Mucosa of rectum (tissue), 2 donors: ENCODE measurements at regions not wholly inside any gene's neighbourhood (a gene's known extent, or its start where the extent isn't known, plus 50 kb on each side); places are given as distances from the start of the nearest gene placed in this dataset.
"Not testable (repeated sequence)": the region's sequence is repeated elsewhere in the genome, so short reads cannot be mapped to it uniquely, and the experiment has no call there.

Experiments
- H3K27ac ChIP-seq, 2 donors: one replicate each; pipeline ENCODE4 v1.7.0; 2013; ENCODE audit warnings: inconsistent platforms in 2 of 2, low read depth in 2 of 2, low read length in 2 of 2
- H3K27me3 ChIP-seq, 2 donors: one replicate each; pipeline ENCODE4 v1.7.0; 2013; ENCODE audit warnings: low read length in 2 of 2; ENCODE audit not compliant: control insufficient read depth in 2 of 2, insufficient read depth in 2 of 2
- H3K36me3 ChIP-seq, 2 donors: one replicate each; pipeline ENCODE4 v1.7.0; 2013; ENCODE audit warnings: low read length in 2 of 2; ENCODE audit not compliant: control insufficient read depth in 2 of 2, insufficient read depth in 2 of 2
- H3K4me1 ChIP-seq, 2 donors: one replicate each; pipeline ENCODE4 v1.7.0; 2013; ENCODE audit warnings: low read length in 2 of 2, mild to moderate bottlenecking in 1 of 2; ENCODE audit not compliant: control insufficient read depth in 2 of 2, insufficient read depth in 2 of 2
- H3K4me3 ChIP-seq, 2 donors: one replicate each; pipeline ENCODE4 v1.7.0; 2013; ENCODE audit warnings: low read length in 2 of 2
- H3K9ac ChIP-seq, 2 donors: one replicate each; pipeline ENCODE4 v1.7.0; 2013; ENCODE audit warnings: low read length in 2 of 2, low read depth in 1 of 2, mild to moderate bottlenecking in 1 of 2
- H3K9me3 ChIP-seq, 2 donors: one replicate each; pipeline ENCODE4 v1.7.0; 2013; ENCODE audit warnings: low read length in 2 of 2; ENCODE audit not compliant: control insufficient read depth in 2 of 2
- donor health status: healthy.
- donor health status: Normal muscosa, but diverticular disease.

DNA sequence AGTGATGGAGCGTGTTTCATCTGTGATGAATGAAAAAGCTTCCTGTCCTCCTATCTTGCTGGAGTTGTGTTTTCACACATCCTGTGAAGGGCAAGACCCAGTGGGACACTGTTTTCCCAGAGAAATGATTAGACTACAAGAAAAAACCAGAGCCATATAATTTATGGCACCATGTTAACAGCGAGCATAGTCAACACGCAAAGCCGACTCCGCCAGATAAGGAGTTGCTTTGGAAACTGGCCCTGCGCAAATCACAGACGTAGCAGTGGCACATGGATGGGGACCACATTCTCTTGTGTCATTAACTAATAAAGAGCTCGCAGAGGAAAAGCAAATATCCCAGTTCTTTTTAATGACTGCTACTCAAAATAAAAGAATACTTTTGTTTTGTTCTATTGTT lies 471.2 kb upstream of the RUNX1 start:
- Histone ChIP-seq H3K27ac (no peak overlapping the region), H3K4me1 (no peaks in the 10 kb centered on the region), H3K9me3 (no peaks in the 10 kb centered on the region), H3K27me3 (no peaks in the 10 kb centered on the region), H3K9ac (no peak overlapping the region), H3K4me3 (no peak overlapping the region), H3K36me3 (no peaks in the 10 kb centered on the region)

DNA sequence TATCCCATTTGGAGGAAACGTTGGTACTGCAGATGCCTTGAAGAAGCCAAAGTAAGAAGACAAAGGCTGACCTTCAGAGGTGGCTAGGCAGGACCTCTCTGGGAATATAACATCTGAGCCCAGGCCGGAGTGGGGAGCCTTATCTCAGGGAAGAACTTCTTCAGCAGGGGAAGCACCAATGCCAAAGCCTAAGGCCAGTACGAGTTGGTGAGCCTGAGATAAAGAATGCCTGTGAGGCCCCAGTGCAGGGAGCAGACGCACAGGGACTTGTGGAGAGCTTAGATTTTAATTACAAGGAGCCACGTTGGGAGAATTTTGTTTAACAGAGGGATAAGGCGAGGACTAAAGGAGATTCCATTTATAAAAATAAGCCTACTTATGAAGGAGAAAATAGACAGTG lies 468.8 kb upstream of the RUNX1 start:
- no peak overlapping the region for H3K4me3 ChIP-seq
- no peak overlapping the region for H3K9ac ChIP-seq
- H3K4me1 ChIP-seq: no peaks in the 10 kb centered on the region
- no peak overlapping the region for H3K27ac ChIP-seq
- no peaks in the 10 kb centered on the region for H3K27me3 ChIP-seq
- no peaks in the 10 kb centered on the region for H3K36me3 ChIP-seq
- no peaks in the 10 kb centered on the region for H3K9me3 ChIP-seq

DNA sequence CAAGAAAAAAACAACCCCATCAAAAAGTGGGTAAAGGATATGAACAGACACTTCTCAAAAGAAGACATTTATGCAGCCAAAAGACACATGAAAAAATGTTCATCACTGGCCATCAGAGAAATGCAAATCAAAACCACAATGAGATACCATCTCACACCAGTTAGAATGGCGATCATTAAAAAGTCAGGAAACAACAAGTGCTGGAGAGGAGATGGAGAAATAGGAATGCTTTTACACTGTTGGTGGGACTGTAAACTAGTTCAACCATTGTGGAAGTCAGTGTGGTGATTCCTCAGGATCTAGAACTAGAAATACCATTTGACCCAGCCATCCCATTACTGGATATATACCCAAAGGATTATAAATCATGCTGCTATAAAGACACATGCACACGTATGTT lies 467.2 kb upstream of the RUNX1 start:
- H3K9me3 ChIP-seq, H3K4me3 ChIP-seq, H3K27me3 ChIP-seq, H3K36me3 ChIP-seq, H3K9ac ChIP-seq, H3K27ac ChIP-seq, H3K4me1 ChIP-seq: not testable (repeated sequence)

DNA sequence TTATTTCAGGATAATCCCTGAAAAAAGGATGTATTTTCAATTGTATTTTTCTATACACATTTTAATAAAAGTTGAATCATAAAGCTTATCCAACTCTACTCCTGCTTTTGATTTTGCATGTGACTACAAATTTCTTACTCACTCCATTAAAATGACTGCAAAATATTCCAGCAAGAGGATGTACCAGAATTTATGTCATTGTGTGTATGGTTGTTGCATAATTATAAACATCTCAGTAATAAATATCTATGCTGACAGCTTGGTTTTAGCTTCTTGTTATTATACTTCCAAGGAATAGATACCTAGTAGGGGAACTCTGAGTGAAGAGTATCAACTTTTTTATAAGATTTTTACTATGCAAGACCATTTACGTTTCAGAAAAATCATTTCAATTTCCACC lies 463.2 kb upstream of the RUNX1 start:
- H3K4me3 ChIP-seq: no peak overlapping the region
- no peaks in the 10 kb centered on the region for H3K9me3 ChIP-seq
- H3K4me1 ChIP-seq: no peaks in the 10 kb centered on the region
- no peak overlapping the region for H3K27ac ChIP-seq
- no peaks in the 10 kb centered on the region for H3K36me3 ChIP-seq
- H3K27me3 ChIP-seq: no peaks in the 10 kb centered on the region
- no peak overlapping the region for H3K9ac ChIP-seq

DNA sequence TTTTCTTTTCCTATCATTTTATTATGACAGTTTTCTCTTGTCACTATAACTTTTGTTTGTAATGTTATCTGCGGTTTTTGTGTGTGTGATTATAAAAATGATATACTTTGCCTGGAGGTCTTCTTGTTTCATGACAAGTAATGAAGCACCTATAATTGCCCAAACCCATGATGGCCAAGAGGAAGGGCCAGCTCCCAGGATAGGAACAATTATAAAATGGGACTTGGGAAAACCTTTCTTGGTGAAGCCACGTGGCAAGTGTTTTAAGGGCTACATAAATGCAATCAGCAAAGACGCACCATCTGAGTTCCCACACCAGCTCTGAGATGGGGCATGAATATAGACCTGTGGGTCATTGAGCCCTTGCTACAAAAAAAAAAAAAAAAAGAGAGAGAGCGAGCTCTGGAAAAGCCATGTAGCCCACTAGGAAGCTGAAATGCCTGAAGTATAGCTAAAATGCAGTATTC lies 462.6 kb upstream of the RUNX1 start:
- Histone ChIP-seq H3K9me3 (no peaks in the 10 kb centered on the region), H3K4me3 (no peak overlapping the region), H3K27me3 (no peaks in the 10 kb centered on the region), H3K9ac (no peak overlapping the region), H3K27ac (no peak overlapping the region), H3K36me3 (no peaks in the 10 kb centered on the region), H3K4me1 (no peaks in the 10 kb centered on the region)

DNA sequence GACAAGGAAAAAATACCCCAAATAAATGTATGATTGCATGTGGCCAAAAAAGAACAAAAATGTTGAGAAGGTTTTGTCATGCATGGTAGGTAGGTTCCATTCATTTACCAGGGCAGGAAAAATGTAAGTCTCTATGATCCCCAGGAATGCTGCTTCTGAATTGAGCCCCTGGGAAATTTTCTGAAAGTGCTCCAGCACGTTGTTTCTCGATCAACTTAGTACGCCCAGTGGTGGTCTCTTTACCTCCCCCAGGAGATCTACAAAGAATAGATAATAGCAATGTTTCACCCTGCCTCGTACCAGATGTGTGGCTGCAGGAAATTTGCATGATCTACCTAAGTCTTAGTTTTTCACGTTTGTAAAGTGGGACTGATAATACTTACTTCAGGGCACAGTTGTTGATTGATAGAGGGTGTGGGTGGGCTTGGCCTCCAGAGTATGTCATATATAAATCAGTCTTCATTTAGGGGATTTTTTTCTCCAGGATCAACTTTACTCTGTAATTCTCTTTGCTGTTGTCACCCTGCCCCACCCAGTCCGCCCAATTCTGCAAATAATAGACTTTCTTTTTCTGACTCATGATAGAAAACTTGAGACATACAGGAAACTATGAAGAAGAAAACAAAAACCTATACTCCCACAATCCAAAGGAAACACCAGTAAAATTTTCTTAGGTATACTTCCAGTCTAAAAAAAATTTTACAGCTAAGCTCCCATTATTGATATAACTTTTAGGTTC lies 462.0 kb upstream of the RUNX1 start:
- H3K4me1 ChIP-seq: no peaks in the 10 kb centered on the region
- H3K4me3 ChIP-seq: no peak overlapping the region
- no peaks in the 10 kb centered on the region for H3K9me3 ChIP-seq
- H3K9ac ChIP-seq: no peak overlapping the region
- no peak overlapping the region for H3K27ac ChIP-seq
- H3K36me3 ChIP-seq: no peaks in the 10 kb centered on the region
- no peaks in the 10 kb centered on the region for H3K27me3 ChIP-seq

DNA sequence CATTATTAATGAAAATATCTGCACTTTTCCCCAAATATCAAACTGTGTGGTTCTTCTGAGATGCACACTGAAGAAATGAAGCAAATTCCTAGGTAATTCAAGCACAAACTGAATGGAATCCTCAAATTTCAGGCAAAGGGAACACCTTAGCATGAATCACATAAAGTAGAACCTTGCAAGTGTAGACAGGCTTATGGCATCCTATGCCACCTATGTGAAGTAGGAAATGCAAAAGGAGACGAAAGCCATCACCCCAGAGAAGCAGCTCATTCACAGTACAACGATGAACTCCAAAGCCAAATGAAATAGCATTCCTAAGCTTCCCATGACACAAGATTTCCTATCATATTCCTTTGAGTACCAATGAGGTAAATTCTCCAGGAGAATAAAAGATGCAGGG lies 461.2 kb upstream of the RUNX1 start:
- Histone ChIP-seq H3K4me1 (no peaks in the 10 kb centered on the region), H3K27ac (no peak overlapping the region), H3K27me3 (no peaks in the 10 kb centered on the region), H3K9me3 (no peaks in the 10 kb centered on the region), H3K4me3 (no peak overlapping the region), H3K36me3 (no peaks in the 10 kb centered on the region), H3K9ac (no peak overlapping the region)

DNA sequence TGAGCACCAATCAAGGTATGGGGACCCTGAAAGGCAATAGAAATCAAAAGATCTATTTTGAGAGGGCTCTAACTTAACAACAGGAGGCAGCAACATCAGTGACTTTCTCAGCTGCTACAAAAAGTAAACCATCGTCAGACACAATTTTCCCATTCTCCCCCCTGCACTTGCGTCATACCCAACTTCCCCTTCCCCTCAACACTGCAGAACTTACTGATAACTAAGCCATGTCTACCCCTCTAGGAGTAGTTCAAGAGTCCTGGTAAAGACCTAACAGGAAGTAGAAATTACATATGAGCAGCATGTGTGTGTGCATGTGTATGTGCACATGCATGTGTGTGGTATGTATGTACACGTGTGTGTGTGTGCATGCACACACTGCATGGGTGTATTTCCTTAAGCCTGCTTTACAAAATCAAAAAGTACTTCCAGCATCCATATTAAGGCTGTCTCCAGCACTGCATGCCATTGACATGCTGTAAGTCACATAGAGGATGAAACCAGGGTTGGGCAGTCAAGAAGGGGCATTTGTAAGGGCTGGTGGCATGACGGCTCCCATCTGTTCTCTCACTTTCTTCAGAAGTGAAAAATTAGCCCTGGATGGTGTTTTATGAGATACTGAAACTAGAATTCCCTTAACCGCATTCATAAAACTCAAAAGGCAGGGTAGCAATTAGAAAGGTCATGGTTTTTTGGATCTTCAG lies 460.1 kb upstream of the RUNX1 start:
- Histone ChIP-seq H3K9ac (no peak overlapping the region), H3K9me3 (no peaks in the 10 kb centered on the region), H3K27ac (no peak overlapping the region), H3K36me3 (no peaks in the 10 kb centered on the region), H3K27me3 (no peaks in the 10 kb centered on the region), H3K4me1 (no peaks in the 10 kb centered on the region), H3K4me3 (no peak overlapping the region)

DNA sequence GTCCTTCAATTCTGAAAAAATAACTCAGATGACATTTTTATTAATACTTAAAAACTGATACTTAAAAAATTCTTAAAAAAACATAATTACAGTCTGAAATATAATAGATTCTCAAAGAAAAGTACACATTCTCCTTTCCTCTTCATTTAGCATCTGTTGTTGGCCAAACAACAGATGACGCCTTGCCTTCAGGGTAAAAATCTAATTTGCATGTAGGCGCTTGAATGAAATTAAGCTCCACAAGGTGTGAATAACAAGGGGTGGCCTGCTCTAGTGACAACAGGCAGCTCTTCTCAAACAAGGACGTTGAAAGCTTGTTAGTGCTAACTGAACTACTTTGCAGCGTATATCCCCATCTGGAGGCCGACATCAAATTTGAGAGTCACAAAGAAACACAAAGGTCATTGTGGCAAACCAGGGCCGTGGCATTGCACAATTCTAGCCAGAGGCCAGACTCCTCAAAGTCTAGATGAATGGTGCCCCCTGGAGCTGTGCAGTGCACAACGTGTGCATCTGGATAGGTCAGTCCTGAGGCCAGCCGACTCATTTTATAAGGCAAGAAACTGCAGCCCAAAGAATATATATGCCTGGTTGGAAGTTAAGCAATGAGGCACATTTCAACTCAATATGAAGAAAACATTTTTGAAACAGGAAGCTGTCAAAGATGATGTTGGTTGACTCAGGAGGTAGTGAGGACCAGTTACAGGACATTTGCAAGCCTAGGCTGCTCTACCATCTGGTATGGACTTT lies 459.2 kb upstream of the RUNX1 start:
- Histone ChIP-seq H3K27me3 (no peaks in the 10 kb centered on the region), H3K36me3 (no peaks in the 10 kb centered on the region), H3K9ac (no peak overlapping the region), H3K27ac (no peak overlapping the region), H3K4me1 (no peaks in the 10 kb centered on the region), H3K4me3 (no peak overlapping the region), H3K9me3 (no peaks in the 10 kb centered on the region)

DNA sequence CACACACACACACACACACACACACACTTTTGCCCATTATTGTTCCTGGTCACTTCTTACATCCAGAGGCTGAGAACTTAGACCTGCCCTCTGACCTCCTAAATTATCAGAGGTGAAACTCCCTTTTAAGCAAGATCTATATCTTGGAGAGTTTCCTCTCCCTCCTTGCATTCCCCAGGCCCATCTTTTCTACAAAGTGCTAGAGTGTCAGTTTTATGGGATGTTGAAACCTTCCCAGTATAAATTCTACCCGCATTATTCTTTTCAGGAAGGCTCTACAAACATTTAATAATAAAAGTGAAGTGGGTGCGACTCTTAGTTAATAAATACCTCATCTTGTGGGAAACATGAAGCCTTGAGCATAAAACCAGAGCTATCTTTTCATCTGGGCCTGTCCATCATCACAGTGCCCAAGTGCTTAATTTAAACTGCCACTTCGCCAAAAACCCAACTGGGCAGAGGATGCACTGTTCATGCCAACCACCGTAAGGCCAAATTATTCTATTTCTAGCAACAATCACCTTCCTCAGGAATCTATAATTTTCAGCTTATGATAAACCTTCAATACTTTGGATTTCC lies 458.2 kb upstream of the RUNX1 start:
- Histone ChIP-seq H3K9me3 (no peaks in the 10 kb centered on the region), H3K27me3 (no peaks in the 10 kb centered on the region), H3K27ac (no peak overlapping the region)

More for the DNA sequence above, 458.2 kb upstream of the RUNX1 start:
- Histone ChIP-seq H3K9ac (no peak overlapping the region), H3K4me1 (no peaks in the 10 kb centered on the region), H3K36me3 (no peaks in the 10 kb centered on the region), H3K4me3 (no peak overlapping the region)
